K562 (cell line): ENCODE measurements at regions not wholly inside any gene's neighbourhood (a gene's known extent, or its start where the extent isn't known, plus 50 kb on each side); places are given as distances from the start of the nearest gene placed in this dataset.

Source experiments
- ATAC-seq: fragments of 200-7000 bp; cut with Tn5 transposase; 3 replicates; pipeline ENCODE4 v1.9.1; 2020; ENCODE audit warnings: moderate library complexity
- BruUV-seq: library from RNA; stranded (reverse); fragments of 400-500 nt; replicated peaks from 2 replicates; lab custom pipeline; 2021; lab: Mats Ljungman, UMichigan
- CTCF ChIA-PET: fragments of 300-600 bp; formaldehyde crosslinking; extraction: SDS; loops from one replicate; lab custom pipeline; 2021; ENCODE audit warnings: low intra/inter-chr PET ratio; lab: Yijun Ruan, JAX
- POLR2A ChIA-PET: fragments of 300-600, 350-650 bp; sonication (Branson Sonifier 250); formaldehyde crosslinking; extraction: SDS; loops from one replicate; lab custom pipeline; 2021; ENCODE audit warnings: antibody characterized with exemption, inconsistent platforms; lab: Yijun Ruan, JAX
- DNase-seq, 4 experiments: peaks; one replicate each; pipeline versions ENCODE4 v3.0.0 to v3.0.0-alpha.2; 2011 to 2018; ENCODE audit warnings: low spot score in 3 of 4, mixed read lengths in 3 of 4; ENCODE audit errors: extremely low read depth in 1 of 4
- FAIRE-seq: peaks from 2 replicates; lab custom pipeline; 2011; peaks lifted over from hg19 to GRCh38; lab: Jason Lieb, UNC
- H2AFZ ChIP-seq: 2 replicates; pipeline ENCODE4 v1.6.0; 2011; ENCODE audit warnings: low read depth, low read length, control low read depth, inconsistent platforms
- H3K27ac ChIP-seq: fragments of 200-600 bp; 3 replicates; pipeline ENCODE4 v1.8.0; 2011; ENCODE audit warnings: low read depth, mild to moderate bottlenecking, control low read depth, inconsistent platforms, low read length, moderate library complexity, mixed read lengths; ENCODE audit errors: extremely low read depth
- H3K27me3 ChIP-seq, 2 experiments: fragments of 300-600 bp in 1 of 2; 2 replicates in 1 of 2; 3 replicates in 1 of 2; pipeline versions ENCODE4 v1.6.0 to v1.8.0; 2011; ENCODE audit warnings: inconsistent platforms in 2 of 2, low read length in 2 of 2, mild to moderate bottlenecking in 1 of 2, mixed read lengths in 1 of 2, moderate library complexity in 1 of 2; ENCODE audit not compliant: control insufficient read depth in 2 of 2, insufficient read depth in 2 of 2
- H3K36me3 ChIP-seq: fragments of 300-600 bp; 3 replicates; pipeline ENCODE4 v1.8.0; 2011; ENCODE audit warnings: mild to moderate bottlenecking, low read length, inconsistent platforms; ENCODE audit not compliant: control insufficient read depth, insufficient read depth
- H3K4me1 ChIP-seq, 2 experiments: fragments of 200-600 bp in 1 of 2; replicated peaks in 1 of 2; 2 replicates in 1 of 2; 3 replicates in 1 of 2; pipeline versions ENCODE4 v1.5.1 to v1.8.0; 2011; ENCODE audit warnings: inconsistent platforms in 2 of 2, low read length in 2 of 2, mild to moderate bottlenecking in 1 of 2, mixed read lengths in 1 of 2, moderate library complexity in 1 of 2; ENCODE audit not compliant: control insufficient read depth in 2 of 2, insufficient read depth in 2 of 2
- H3K4me2 ChIP-seq: 2 replicates; pipeline ENCODE4 v1.6.1; 2011; ENCODE audit warnings: low read length, control low read depth, inconsistent platforms, mixed read lengths; ENCODE audit not compliant: insufficient read depth
- H3K4me3 ChIP-seq: fragments of 200-600 bp; sonication (generic), shearing (Covaris generic); 2 replicates; pipeline ENCODE4 v1.5.1; 2016; ENCODE audit warnings: control low read depth, inconsistent platforms
- H3K79me2 ChIP-seq: fragments of 200-600 bp; 3 replicates; pipeline ENCODE4 v1.8.0; 2011; ENCODE audit warnings: low read length, inconsistent platforms; ENCODE audit not compliant: control insufficient read depth, insufficient read depth
- H3K9ac ChIP-seq, 2 experiments: 2 replicates each; pipeline versions ENCODE4 v1.6.0 to v1.6.1; 2011; ENCODE audit warnings: low read depth in 2 of 2, low read length in 2 of 2, control low read depth in 1 of 2, inconsistent platforms in 1 of 2, mild to moderate bottlenecking in 1 of 2, mixed read lengths in 1 of 2; ENCODE audit not compliant: insufficient read depth in 1 of 2
- H3K9me1 ChIP-seq: one replicate; pipeline ENCODE4 v1.6.0; 2011; ENCODE audit warnings: inconsistent platforms, mild to moderate bottlenecking, low read length, moderate library complexity; ENCODE audit not compliant: control insufficient read depth, insufficient read depth
- H3K9me3 ChIP-seq: replicated peaks from 2 replicates; pipeline ENCODE4 v1.5.1; 2011; ENCODE audit warnings: low read depth, low read length, inconsistent platforms; ENCODE audit not compliant: control insufficient read depth, insufficient read depth
- H4K20me1 ChIP-seq: replicated peaks from 2 replicates; pipeline ENCODE4 v1.6.1; 2011; ENCODE audit warnings: low read length, inconsistent platforms, mixed read lengths; ENCODE audit not compliant: control insufficient read depth, insufficient read depth
- KLF1 ChIP-seq: fragments of 450-650 bp; IDR thresholded peaks from 2 replicates; pipeline ENCODE4 v1.6.1; 2016; ENCODE audit warnings: missing genetic modification characterization, missing compliant biosample characterization
- PPARD ChIP-seq: fragments of 250-450 bp; sonication (Bioruptor Pico); IDR thresholded peaks from 2 replicates; pipeline ENCODE4 v1.8.0; 2022; ENCODE audit warnings: inconsistent platforms, mild to moderate bottlenecking, moderate library complexity
- ZBTB34 ChIP-seq: fragments of 250-450 bp; sonication (Bioruptor Pico); IDR thresholded peaks from 2 replicates; pipeline ENCODE4 v1.8.0; 2021; ENCODE audit warnings: mild to moderate bottlenecking, moderate library complexity
- ZNF395 ChIP-seq: fragments of 200-800 bp; sonication (Bioruptor generic); IDR thresholded peaks from 2 replicates; pipeline ENCODE4 v1.6.1; 2017; ENCODE audit warnings: missing genetic modification characterization, missing compliant biosample characterization
- WGBS: fragments of 100-300 bp; shearing (Covaris generic); methylation state at CpG from one replicate; pipeline ENCODE4 v1.1.6; 2016; ENCODE audit warnings: low coverage, mixed read lengths; ENCODE audit not compliant: insufficient coverage; ENCODE audit errors: missing lambda C conversion rate; 5-methylcytosine and 5-hydroxymethylcytosine counted together
- in situ Hi-C: fragments of 300-500 bp; cut with MboI; formaldehyde crosslinking; loops from 4 replicates; pipeline ENCODE4 v1.15.0; 2018; ENCODE audit warnings: inconsistent platforms, mixed read lengths
- intact Hi-C: fragments of 100-400 bp; cut with micrococcal nuclease; formaldehyde crosslinking; loops from 2 replicates; pipeline ENCODE4 v1.14.2; 2022

GRCh38 chr14:54253195-54253947 is 143.4 kb upstream of the CDKN3 start:
- POLR2A ChIA-PET, result no interaction called here
- no peak overlapping the region for H3K4me2 ChIP-seq
- no peaks in the 10 kb centered on the region for H3K4me1 ChIP-seq
- no peaks in the 10 kb centered on the region for H3K9me3 ChIP-seq
- H3K9me1 ChIP-seq, result no peaks in the 10 kb centered on the region
- no peak overlapping the region for H3K4me3 ChIP-seq
- TF ChIP-seq KLF1 (no peak), ZBTB34 (CRISPR knock-in tag) (no peak), PPARD (no peak), ZNF395 (CRISPR knock-in tag) (no peak)
- TF ChIP-seq, all 486 proteins: peak for 0
- Histone ChIP-seq H3K9ac (no peak overlapping the region), H4K20me1 (no peaks in the 10 kb centered on the region), H3K27ac (no peak overlapping the region), H3K27me3 (no peaks in the 10 kb centered on the region), H3K36me3 (no peaks in the 10 kb centered on the region), H3K79me2 (no peaks in the 10 kb centered on the region), H2AFZ (no peak overlapping the region)
- no peak for ATAC-seq
- DNase-seq, result no peak
- no peak for FAIRE-seq
- intact Hi-C loops, result no loop called here
- CTCF ChIA-PET, result no interaction called here
- 0% methylated on average over 4 of the region's 4 CpGs for WGBS
- BruUV-seq, result no TSS peak
- in situ Hi-C loops, result no loop called here
